Choroid plexus epithelial cell (primary cell): ENCODE measurements at regions not wholly inside any gene's neighbourhood (a gene's known extent, or its start where the extent isn't known, plus 50 kb on each side); places are given as distances from the start of the nearest gene placed in this dataset.

Source experiments
- DNase-seq: peaks from one replicate; pipeline ENCODE4 v3.0.0-alpha.2; 2010; ENCODE audit warnings: low read depth
- H3K4me3 ChIP-seq: 2 replicates; pipeline ENCODE4 v1.5.1; 2011; ENCODE audit warnings: low read depth, mild to moderate bottlenecking, control low read depth, low read length, moderate library complexity
- TF ChIP-seq, protein P1 (sequence below): conservative IDR thresholded peaks from 2 replicates; pipeline ENCODE4 v1.5.1; 2011; ENCODE audit warnings: low read depth, mild to moderate bottlenecking, control low read depth, inconsistent platforms, low read length, moderate library complexity

DNA sequence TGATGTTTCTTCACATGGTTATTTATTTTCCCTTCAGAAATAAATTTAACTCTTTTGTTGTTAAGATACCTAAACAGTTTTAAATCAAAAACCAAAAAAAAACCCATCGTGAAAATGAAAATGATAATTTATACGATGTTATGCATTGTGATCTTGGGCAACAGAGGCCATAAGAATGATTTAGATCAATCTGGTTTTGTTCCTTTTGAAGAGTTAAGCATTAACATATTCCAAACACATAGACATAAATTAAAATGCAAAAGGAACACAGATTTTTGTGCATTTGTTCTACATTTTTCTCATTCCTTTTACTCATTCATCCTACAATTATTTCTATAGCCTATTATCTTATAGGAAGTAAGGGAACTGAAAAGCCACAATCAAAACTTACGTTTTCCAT is 226.1 kb upstream of the SEMA3D start:
- no peak for DNase-seq
- TF ChIP-seq, protein P1, sequence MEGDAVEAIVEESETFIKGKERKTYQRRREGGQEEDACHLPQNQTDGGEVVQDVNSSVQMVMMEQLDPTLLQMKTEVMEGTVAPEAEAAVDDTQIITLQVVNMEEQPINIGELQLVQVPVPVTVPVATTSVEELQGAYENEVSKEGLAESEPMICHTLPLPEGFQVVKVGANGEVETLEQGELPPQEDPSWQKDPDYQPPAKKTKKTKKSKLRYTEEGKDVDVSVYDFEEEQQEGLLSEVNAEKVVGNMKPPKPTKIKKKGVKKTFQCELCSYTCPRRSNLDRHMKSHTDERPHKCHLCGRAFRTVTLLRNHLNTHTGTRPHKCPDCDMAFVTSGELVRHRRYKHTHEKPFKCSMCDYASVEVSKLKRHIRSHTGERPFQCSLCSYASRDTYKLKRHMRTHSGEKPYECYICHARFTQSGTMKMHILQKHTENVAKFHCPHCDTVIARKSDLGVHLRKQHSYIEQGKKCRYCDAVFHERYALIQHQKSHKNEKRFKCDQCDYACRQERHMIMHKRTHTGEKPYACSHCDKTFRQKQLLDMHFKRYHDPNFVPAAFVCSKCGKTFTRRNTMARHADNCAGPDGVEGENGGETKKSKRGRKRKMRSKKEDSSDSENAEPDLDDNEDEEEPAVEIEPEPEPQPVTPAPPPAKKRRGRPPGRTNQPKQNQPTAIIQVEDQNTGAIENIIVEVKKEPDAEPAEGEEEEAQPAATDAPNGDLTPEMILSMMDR, result no peak
- no peak overlapping the region for H3K4me3 ChIP-seq

DNA sequence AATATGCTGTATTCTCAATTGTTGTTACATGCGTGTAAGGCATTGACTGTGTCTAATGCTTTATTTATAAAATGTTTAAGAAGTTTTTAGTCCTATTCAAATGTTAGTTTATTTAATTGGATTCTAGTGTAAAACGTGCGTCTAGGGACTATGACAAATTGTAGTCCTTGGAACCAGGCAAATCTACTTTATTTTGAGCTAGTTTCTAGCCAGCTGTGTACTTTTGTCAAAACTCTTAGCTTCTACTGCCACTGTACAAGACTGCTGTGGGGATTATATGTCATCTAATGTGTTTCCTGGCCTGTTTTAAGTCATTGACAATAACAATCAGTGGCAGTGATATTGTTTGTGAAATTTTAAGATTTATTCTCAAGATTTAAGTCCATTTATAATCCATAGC is 220.5 kb upstream of the SEMA3D start:
- H3K4me3 ChIP-seq, result no peak overlapping the region
- TF ChIP-seq, protein P1, result no peak
- DNase-seq, result no peak

DNA sequence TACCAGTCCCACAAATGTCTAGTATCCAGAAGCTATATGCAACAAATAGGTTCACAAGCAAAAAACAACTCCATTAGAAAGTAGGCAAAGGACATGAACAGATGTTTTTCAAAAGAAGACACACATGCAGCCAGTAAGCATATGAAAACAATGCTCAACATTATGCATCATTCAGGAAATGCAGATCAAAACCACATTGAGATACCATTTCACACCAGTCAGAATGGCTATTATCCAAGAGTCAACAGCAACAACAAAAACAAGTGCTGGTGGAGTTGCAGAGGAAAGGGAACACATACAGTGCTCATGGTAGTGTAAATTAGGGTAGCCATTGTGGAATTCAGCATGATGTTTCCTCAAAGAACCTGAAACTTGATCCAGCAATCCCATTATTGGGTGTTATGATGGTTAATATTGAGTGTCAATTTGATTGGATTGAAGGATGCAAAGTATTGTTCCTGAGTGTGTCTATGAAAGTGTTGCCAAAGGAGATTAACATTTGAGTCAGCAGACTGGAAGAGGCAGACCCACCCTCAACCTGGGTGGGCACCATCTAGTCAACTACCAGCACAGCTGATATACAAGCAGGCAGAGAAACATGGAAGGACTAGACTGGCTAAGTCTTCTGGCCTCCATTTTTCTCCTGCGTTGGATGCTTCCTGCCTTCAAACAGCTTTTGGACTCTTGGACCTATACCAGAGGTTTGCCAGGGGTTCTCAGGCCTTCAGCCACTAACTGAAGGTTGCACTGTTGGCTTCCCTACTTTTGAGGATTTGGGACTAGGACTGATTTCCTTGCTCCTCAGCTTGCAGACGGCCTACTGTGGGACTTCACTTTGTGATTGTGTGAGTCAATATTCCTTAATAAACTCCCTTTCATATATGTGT is 218.4 kb upstream of the SEMA3D start:
- no peak for DNase-seq
- no peak overlapping the region for H3K4me3 ChIP-seq
- TF ChIP-seq, protein P1, result no peak

DNA sequence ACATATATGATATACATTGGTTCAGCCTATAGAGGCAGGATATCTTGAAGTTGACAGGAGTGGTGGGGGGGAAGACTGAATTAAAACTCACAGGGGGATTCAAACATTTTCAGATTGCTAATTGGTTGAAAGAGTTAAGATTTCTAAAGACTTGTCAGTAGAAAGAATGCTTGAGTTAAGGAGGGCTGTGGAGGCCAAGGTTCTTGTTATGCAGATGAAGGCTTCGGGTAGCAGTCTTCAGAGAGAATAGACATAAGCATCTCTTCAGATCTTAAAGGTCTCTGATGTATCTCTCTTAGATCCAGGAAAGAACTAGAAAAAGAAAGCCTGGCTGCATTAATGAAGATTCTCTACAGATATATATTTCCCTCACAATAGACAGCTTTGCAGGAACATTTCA is 209.8 kb upstream of the SEMA3D start:
- DNase-seq, result no peak
- H3K4me3 ChIP-seq, result no peak overlapping the region
- TF ChIP-seq, protein P1, result no peak

DNA sequence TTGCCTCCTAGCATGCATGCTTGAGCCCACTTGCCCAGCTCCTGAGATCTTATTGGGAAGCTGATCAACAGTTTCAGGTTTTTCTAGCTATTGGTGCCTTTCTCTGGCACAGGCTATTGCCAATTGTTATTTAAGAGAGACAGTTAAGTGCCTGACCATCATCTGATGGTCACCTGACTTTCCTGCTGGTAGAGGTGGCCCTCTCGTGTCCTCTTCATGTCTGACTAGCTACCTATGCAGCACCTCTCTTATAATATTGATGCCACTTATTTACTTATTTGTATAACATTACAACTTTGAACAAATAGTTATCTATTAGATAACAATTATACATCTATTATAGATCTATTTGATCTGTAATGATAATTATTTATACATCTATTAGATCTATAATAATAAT is 205.9 kb upstream of the SEMA3D start:
- H3K4me3 ChIP-seq, result no peak overlapping the region
- TF ChIP-seq, protein P1, result no peak
- DNase-seq, result no peak

DNA sequence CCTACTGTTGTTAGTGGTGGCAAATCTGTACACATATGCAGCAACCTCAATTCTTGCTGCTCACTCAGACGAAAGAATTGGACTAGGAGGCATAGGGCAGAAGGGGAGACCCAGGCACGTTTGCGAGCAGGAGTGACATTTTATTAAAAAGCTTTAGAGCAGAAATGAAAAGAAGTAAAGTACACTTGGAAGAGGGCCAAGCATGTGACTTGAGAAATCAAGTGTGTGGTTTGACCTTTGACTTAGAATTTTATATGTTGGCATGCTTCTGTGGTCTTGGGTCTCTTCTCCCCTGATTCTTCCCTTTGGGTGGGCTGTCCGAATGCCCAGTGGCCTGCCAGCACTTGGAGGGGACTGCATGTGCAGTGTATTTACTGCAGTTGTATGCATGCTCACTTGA is 205.5 kb upstream of the SEMA3D start:
- H3K4me3 ChIP-seq, result no peak overlapping the region
- TF ChIP-seq, protein P1, result no peak
- no peak for DNase-seq

DNA sequence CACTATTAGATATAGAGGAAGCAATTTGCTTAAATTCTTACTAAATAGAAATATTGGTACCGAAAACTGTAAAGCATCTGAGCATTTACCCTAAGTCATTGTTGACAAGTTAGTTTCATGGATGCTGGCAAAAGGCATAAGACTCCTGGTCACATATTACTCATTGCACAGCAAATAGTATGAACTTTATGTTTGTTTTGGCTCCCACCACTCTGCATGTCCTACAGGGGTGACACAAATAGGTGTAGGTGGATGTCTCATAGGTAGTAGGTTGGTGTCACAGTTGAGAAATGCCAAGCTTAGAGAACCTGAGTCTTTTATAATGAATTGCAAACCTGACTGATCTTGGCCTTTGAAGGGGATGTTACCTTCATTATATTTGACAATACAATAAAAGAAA is 199.6 kb upstream of the SEMA3D start:
- no peak overlapping the region for H3K4me3 ChIP-seq
- TF ChIP-seq, protein P1, result no peak
- no peak for DNase-seq
